GM19468 (cell line): ENCODE measurements at regions not wholly inside any gene's neighbourhood (a gene's known extent, or its start where the extent isn't known, plus 50 kb on each side); places are given as distances from the start of the nearest gene placed in this dataset.

Experiments used
- ATAC-seq: cut with Tn5 transposase; IDR thresholded peaks from one replicate; pipeline ENCODE4 v1.9.1; 2021; ENCODE audit warnings: mild to moderate bottlenecking, moderate library complexity, moderate number of reproducible peaks; ENCODE audit not compliant: unreplicated experiment; ENCODE audit errors: extremely low read depth

- no peak for ATAC-seq
Measured at GRCh38 chrX:36436361-36436760, 516.8 kb downstream of the CFAP47 start.

DNA sequence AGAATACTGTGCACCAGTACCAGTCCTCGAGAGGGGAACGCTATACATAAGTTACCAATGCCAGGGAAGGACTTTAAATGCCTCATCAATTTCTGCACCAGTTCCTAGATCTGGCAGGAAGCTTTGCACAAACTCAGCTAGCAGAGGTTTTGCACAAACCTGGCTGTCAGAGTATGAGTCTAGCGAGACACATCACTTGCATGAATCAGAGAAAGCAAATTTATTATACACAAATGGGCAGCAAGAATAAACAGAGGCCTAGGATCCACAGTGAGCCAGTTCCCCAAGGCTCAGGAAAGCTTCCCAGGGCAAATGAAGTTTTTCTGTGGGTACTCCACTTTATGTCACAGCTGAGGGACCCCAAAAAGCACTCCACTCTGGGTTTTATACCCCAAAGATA is 523.5 kb downstream of the CFAP47 start:
- no peak for ATAC-seq

DNA sequence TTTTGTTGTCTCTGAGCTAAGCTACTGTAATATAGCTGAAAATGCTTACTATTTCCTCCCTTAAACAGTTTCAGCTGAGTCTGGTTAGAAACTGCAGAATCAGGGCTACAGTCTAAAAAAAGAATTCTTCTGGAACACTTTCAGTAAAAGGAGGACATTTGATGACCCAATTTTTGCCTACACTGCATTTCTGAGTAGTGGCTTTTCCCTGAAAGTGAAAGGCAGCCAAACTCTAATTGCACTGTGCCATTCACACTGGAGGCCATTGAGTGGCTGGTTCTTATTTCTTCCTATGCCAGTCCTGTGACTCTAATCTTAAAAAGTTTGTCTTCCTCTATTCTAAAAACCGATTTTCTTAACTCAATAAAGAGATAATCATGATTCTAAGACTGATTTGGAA is 526.0 kb downstream of the CFAP47 start:
- no peak for ATAC-seq

GRCh38 chrX:36462142-36462541 is 542.6 kb downstream of the CFAP47 start:
- no peak for ATAC-seq

DNA sequence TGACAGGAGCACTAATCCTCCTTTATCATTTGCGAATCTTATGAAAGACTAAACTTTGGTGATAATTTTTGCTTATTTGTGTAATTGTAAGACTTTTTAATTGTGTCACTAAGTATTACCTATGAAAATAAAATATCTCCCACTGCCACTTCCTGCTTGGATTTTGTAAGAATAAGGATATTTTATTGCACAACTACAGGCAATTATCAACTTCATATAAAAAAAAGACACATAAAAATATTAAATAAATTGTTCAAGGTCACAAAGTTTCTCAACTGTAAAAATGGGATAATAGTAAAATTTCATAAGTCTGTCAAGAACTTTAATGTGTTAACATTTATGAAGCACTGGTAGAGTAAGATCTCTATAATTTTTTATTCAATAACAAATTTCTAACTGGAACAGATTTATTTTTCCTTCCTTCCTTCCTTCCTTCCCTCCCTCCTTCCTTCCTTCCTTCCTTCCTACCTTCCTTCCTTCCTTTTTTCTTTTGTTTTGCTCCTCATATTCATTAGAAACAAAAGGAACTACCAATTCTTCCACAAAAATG is 527.6 kb upstream of the FAM47C start:
- no peak for ATAC-seq

DNA sequence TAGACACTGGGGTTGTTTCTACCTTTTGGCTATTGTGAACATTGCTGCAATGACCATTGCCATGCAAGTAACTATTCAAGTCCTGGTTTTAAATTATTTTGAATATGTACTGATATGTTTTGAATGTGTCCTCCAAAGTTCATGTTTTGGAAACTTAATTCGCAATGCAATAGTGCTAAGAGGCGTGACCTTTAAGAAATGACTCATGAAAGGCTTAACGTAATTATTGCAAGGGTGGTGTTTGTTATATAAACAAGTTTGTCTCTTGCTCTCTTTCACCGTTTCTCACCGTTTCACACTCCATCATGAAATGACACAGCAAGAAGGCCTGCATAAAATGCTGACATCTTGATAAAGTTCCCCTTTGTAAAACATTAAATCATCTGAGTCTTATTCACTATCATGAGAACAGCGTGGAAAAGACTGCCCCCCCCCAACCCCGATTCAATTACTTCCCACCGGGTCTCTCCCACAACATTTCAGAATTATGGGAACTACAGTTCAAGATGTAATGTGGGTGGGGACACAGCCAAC is 506.9 kb upstream of the FAM47C start:
- no peak for ATAC-seq

DNA sequence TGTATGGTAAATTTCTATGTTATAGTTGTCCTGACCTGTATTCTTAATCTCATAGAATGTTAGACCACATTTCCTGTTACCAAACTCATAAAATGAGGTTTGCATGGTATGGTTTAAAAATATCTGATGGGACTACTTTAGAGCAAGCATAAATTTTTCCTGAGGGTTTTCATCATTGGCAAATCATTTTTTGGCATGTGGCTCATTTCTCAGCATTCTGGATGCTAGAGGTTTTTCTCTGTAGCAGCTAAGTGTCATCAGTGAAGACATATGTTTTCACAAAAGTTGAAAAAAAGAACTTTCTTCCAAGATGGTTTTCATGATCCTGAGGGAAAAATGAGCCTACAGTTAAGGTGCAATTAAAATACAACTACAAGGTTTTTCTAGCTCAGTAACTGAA is 503.5 kb upstream of the FAM47C start:
- ATAC-seq = no peak

DNA sequence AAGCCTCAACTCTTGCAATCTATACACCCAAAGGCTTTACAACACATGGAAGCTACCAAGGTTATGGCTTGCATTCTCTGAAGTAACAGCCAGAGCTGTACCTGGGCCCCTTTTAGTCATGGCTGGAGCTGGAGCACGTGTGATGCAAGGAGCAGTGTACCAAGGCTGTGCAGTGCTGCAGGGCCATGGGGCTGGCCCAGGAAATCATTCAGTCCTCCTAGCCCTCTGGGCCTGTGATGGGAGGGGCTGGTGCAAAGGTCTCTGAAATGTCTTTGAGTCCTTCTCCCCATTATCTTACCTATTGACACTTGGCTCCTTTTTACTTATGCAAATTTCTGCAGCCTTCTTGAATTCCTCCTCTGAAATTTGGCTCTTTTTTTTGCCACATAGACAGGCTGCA is 500.1 kb upstream of the FAM47C start:
- no peak for ATAC-seq

GRCh38 chrX:36510736-36511135 is 497.4 kb upstream of the FAM47C start:
- no peak for ATAC-seq

DNA sequence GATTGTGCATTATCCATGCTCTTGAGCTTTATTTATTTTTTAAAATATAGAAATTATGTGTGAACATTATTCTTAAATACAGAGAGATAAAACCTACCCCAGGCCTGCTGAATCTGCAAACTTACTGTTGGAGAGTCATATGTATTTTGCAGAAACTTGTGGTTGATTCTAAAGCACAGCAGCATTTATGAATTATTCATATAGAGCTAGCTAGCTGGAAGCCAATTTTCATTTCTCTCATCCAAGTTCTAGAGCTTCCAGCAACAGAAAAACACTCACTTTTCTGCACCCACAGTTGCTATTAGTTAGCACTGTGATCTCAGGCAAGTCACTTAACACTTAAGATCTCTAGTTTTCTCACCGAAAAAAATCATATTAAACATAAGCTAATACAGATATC is 479.5 kb upstream of the FAM47C start:
- ATAC-seq = no peak

DNA sequence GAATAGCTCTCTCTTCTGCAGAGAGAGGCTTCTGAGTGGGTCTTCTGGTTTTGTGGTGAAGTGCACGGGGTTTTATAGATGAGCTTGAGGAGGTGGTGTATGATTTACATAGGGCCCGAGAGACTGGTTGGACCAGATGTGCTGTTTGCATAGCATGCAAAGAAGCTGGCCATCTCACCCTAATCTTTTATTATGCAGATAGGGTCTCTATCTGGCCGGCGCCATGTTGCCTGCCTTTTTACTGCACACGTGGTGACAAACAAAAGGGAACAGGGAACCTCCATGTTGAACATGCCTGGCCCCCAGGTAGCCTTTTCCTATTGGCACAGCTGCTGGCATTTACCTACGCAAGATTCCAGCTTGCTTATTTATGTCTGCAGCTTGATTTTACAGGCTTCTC is 473.3 kb upstream of the FAM47C start:
- no peak for ATAC-seq

DNA sequence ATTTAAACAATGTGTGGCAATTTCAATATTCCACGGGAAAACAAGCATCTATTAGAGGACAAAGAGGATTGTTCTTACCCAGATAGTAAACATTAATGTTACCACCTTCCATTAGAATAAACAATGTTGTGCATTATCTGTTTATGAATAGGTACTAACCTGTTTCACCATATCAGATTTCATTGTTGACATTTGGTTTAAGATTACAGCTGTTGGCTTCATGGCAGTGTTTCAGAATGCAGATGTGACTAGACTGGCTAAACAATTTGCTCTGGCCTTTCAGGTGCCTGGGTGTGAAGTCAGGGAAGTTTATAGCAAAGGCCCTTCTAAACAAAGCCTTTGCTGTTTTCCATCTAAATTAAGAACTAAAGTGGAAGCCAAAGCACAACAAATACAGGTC is 464.7 kb upstream of the FAM47C start:
- ATAC-seq = no peak

DNA sequence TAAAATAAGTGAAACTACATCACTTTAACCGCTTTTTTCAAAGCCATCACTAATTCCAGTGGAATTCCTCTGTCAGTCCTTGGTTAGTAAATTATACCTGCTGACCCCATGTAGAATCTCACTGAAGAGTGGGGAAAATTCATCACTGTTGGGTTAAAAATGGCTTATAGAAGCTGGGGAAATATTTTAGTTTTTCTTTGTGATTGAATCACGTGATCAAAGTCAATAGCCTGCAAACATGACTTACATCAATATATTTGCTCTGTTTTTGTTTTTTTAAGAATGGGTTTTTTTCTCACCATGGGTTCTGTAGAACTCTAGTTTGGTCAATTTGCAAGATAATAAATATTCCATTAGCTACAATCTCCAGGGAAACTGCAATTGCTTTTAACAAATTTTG is 445.2 kb upstream of the FAM47C start:
- no peak for ATAC-seq

GRCh38 chrX:36568946-36569345 is 439.2 kb upstream of the FAM47C start:
- no peak for ATAC-seq

DNA sequence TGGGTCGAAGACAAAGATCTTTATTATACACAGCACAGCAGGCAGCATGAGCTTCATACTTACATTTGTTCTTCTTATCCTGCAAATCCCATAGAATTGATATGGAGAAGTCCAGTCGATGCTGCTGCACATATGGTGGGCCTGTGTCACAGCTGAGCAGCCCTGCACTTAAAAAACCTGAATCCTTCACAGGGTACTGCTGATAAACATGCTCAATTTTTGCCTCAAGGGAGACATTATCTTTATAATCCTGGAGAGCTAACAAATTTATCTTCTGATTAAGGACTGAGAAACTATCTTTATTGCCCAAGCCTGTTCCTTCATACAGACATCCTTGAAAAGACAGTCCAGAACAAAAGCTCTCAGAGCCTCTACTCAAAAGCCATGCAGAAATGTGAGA is 434.4 kb upstream of the FAM47C start:
- no peak for ATAC-seq

DNA sequence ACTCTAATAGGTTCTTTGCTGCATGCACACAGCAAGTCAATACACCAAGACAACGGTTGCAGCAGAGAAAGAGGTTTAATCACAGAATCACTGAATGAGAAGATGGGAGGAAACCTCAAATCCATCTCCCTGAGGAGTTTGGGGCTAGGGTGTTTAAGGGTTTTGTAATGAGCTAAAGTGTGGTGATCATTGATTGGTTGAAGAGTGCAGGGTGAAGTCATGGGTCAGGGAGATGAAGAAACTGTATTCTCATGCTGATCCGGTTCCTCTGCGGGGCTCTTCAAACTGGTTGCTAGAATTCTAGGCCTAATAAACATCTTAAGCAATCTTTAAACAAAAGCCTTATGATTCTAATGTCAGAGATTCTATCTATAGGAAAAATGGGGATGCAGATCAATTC is 432.5 kb upstream of the FAM47C start:
- ATAC-seq = no peak

- ATAC-seq = no peak
Measured at GRCh38 chrX:36577006-36577405, 431.2 kb upstream of the FAM47C start.

DNA sequence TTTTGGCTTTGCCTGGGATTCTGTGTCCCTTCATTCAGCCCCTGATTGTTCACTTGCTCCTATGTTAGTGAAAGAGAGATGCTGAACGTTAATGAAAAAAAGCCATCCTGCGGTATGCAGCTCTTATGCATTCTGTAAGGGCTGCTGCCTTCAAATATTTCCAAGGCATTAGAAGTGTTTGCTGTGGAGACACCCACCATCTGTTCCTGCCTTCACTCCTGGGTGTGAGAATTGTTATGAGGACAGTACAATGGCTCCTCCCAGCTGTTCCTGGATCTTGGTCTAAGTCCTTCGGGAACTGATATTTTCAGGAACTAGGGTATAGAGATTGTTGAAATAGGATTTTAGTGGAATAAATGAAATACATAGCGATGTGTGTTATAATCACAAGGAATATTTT is 427.1 kb upstream of the FAM47C start:
- no peak for ATAC-seq

GRCh38 chrX:36583674-36584073 is 424.5 kb upstream of the FAM47C start:
- no peak for ATAC-seq

GRCh38 chrX:36609616-36610585 is 398.3 kb upstream of the FAM47C start:
- ATAC-seq = no peak

DNA sequence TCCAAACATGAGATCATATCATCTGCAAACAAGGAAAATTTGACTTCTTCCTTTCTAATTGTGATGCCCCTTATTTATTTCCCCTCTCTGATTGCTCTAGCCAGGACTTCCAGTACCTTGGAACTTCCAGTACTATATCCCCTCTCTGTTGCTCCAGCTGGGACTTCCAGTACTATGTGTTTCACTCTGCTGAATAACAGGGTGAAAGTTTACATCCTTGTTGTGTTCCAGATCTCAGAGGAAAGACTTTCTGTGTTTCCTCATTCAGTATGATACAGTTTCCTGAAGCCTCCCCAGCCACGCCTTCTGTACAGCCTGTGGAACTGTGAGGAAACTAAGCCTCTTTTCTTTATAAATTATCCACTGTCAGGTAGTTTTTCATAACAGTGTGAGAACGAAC is 381.3 kb upstream of the FAM47C start:
- no peak for ATAC-seq

GRCh38 chrX:36640232-36640631 is 367.9 kb upstream of the FAM47C start:
- no peak for ATAC-seq
